G401 (cell line): ENCODE measurements at regions not wholly inside any gene's neighbourhood (a gene's known extent, or its start where the extent isn't known, plus 50 kb on each side); places are given as distances from the start of the nearest gene placed in this dataset.

ENCODE experiments used
- DNase-seq: peaks from one replicate; pipeline ENCODE4 v3.0.0-alpha.2; 2015; ENCODE audit warnings: low spot score
- in situ Hi-C: cut with HindIII; loops from 2 replicates; pipeline ENCODE4 v1.10.0; 2016; ENCODE audit warnings: low sequenced_read_pairs, mixed read lengths

GRCh38 chr9:16314476-16314875 lies 556.0 kb downstream of the BNC2 start:
- in situ Hi-C loops = no loop called here
- DNase-seq = no peak

- DNase-seq = no peak
- in situ Hi-C loops = no loop called here
Measured at GRCh38 chr9:16315720-16316119, 554.8 kb downstream of the BNC2 start.

GRCh38 chr9:16316456-16316855 lies 554.0 kb downstream of the BNC2 start:
- in situ Hi-C loops = no loop called here
- DNase-seq = no peak

DNA sequence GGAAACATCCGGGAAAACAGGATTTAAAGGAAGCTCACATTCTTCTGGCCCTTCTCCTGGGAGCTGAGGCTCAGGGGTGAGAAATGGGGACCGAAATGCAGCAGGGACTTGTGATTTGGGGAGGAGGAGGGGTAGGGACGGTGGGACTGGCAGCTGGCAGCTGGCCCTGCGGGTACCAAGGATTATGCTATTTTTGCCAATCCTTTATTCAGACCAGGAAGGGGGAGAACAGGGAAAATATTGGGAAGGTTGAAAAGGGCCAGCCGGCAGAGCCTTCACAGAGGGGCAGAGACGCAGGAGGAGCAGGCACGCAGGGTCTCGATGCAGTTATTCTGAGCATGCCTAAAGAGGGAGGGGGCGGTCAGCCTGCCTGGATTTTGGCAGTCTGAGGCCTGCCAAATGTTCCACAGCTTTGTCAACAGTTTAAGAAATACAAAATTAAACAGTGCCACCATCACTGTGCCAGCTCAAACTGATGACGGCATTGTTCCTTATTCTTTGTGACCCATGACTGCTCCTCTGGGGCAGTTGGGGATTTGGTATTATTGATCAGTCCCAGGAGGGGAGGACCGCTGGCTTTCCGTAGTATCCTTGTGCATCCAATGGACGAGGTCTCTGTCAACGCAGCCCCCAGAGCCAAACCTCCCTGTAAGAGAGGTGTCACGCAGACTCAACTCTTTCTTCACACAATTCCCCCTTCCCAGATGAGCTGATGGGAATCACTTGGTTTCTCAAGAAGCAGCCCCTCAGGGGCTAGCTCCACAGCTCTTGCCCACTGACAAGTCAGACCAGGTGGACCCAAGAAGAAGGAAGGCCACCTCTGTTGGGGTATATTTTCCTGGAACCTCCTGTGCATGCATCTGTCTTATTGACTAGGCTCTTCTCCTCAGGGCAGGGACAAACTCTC lies 553.3 kb downstream of the BNC2 start:
- in situ Hi-C loops = no loop called here
- DNase-seq = no peak

DNA sequence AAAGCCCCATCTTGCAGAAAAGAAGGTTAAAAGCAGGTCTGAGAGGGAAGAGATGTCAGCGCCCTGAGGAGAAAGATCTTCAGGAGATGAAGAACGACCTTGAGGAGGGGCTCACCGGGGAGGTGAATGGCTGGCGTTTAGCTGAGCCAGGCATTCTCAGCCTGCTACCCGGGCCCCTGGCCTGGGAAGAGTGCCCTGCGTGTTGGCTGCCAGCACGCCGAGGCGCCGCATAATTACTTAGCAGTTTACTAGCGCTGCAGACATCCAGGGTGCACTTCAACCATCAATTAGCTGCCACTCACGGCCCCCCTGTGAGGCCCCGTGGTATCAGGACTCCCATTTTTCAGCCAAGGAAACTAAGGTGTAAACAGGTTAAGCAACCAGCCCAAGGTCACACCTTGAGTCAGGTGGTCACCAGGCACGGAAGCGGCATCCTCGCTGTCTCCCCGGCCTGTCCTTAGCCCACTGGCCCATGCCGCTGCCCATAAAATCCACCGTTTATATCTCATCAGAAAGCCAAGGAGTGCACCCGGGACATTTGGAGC lies 551.9 kb downstream of the BNC2 start:
- no peak for DNase-seq
- in situ Hi-C loops = no loop called here

- DNase-seq = no peak
- in situ Hi-C loops = no loop called here
Measured at GRCh38 chr9:16319646-16320045, 550.8 kb downstream of the BNC2 start.

GRCh38 chr9:16320338-16320902 lies 550.0 kb downstream of the BNC2 start:
- no peak for DNase-seq
- in situ Hi-C loops = no loop called here

DNA sequence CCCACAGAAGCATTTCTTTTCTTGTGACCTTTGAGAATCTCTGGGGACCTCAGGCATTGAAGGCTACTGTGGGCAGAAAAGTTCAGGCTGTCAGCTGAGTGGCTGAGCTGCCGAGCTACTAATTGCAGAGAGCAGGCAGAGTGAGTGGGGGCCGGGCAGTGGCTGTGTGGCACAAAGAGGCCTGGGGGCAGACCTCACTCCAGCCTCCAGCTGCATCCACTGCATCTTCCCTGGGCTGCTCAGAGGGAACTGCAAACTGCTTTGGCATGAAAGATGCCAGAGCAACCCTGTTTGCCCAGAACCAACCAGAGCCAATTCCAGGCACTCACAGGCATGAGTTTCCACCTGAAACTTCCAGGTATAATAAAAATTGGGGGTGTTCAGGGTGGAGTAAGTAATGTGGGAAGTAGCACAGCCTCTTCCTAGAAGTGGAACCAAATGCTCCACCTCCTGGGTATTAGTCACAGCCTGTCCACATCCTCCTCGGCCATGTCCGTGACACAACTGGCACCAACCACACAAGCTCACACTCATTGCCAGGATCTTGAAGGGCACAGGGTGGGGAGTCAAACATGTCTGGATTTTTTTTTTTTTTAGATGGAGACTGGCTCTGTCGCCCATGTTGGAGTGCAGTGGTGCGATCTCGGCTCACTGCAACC lies 548.9 kb downstream of the BNC2 start:
- no peak for DNase-seq
- in situ Hi-C loops = no loop called here

DNA sequence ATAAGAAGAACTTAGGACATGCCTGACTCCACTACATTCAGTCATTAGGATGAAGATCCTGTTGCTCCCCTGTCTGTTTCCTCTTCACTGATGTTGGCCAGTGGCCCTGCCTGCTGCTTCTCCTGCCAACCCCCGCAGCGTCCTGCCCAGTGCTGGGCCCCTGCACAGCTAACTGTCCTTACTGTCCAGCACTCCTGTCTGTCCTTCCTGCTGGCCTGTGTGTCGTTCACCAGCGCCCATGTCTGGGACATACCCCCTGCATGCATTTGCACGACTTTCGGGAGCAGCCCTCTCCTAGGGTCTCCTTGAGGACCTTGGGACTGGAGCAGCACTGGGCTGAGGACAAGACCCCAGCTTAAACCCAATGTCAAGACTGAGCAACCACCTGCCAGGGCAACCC lies 547.6 kb downstream of the BNC2 start:
- DNase-seq = no peak

DNA sequence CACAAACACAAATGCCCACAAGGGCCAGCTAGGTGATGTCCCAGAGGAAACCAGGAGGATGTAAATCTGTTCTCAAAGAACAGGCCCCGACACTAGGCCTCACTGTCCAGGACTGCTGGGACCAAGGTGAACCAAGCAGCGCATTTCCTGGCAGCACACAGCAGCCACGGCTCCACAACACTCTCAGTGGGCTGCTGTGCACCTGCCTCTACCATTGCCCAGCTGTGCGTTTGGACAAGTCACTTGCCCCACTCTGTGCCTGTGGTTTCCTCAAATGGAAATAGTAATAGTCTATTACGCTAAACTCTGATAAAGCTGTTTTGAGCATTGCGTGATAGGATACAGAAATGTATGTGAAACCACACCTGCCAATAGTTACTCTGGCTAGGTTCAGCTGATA lies 544.5 kb downstream of the BNC2 start:
- in situ Hi-C loops = no loop called here
- DNase-seq = no peak

More for the DNA sequence above, 547.6 kb downstream of the BNC2 start:
- in situ Hi-C loops = no loop called here

DNA sequence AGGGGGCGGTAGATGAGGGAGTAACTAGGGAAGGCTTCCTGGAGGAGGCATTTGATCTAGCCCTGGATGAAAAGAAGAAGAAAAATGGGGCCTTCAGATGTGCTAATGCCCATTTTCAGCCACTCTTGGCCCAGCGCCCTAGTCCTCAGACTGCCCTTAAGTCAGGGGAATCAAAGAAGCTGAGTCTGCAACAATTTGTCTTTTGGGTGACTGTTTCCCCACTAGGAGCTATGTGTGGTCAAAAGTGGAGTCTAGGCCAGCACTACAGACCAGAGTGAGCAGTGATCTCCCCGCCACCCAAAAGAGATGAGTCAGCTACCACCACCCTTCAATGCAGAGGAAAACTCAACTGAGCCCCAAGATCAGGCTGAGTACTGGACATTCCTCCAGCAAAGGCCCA lies 542.1 kb downstream of the BNC2 start:
- DNase-seq = no peak
- in situ Hi-C loops = no loop called here

DNA sequence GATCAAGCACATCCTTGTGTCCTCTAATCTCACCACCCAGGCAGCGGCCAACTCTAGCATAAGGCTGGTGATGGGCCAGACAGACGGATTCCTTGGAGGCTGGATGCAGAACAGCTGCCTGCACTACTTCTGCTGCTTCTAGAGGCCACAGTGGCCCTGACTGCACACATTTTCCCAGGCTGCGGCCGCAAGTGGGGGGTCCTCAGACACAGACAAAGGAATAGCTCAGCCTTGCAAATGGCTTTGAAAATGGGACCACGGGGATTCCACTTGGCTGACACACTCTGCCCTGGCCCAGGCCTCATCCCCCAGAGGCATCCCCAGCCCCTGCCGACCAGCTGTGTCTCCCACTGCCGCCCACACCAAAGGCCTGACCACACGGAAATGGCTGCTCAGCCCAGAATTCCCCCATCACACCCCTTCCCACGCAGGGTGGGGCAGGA lies 540.8 kb downstream of the BNC2 start:
- DNase-seq = no peak
- in situ Hi-C loops = no loop called here

DNA sequence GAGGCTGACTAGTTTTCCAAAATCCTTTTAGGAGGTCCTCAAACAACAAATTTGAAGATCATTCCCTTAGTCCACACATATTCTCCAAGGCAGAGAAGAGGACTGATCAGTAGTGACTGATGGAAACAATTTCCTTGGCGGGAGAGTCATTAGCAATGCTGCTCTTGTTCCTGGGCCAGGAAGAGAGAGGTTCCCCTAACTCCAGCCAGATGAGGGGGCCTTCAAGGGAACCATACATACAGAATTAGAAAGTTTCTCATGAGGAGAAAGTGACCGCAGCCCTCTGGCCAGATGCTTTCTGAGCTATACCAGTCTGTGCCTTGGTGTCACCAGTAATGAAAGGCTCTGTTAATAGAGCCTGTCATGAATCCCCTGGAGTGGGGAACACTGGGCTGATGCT lies 539.4 kb downstream of the BNC2 start:
- no peak for DNase-seq
- in situ Hi-C loops = no loop called here

DNA sequence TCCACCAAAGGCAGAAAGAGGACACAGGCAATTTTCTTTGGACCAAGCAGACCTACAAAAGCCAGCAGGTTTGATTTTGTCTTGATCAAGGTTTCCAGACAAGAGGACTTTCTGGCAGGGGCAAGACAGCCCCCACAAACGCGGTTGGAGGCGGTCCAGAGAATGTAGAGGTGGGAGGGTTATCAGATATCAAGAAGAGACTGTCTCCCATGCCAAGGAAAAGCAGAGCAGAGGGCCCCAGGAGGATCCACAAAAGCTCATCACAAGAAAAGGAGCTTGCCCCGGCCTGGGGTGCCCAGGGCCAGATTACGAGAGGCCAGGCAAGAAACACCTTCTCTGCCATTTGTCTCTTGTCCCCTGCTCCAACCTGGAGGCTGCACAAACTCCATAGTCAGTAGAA lies 538.9 kb downstream of the BNC2 start:
- DNase-seq = no peak
- in situ Hi-C loops = no loop called here

GRCh38 chr9:16333691-16334090 lies 536.8 kb downstream of the BNC2 start:
- peak; percentile 9 for DNase-seq
- in situ Hi-C loops = no loop called here

DNA sequence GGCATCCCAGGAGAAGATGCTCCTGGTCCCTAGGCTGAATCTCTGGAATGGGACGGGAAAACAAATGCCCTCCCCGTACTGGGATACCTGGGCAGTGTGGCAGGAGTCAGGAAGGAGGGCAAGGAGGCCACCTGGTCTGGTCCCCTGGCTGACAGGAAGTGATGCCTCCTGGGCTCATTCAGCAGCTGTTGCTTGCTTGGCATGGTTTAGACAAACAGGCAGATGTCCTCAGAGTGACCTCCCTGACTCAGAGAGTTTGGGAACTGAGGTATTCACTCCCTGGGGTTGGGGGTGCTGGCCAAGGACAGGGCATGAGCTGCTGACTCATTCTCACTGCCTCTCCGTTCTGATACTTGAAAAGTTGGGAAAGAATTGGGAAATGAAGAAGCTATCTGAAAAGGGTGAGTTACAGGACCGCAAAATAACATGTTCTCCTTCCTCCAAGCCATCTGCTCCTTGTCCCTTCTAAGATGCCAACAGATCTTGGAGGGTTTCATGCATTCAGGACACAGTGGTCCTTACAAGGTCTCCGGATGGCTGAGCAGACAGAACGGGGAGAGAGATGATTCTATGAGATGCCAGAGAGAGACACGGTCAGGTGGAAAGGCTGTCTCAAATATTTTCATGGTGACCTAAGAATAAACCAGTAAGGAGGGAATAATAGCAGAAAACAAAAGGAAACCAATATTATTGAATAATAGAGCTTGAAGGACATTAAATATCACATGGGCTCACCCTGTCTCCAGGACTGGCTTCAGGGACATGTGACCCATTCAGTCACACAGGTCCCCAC lies 534.5 kb downstream of the BNC2 start:
- no peak for DNase-seq
- in situ Hi-C loops = no loop called here

GRCh38 chr9:16336833-16337232 lies 533.6 kb downstream of the BNC2 start:
- DNase-seq = no peak
- in situ Hi-C loops = no loop called here

- in situ Hi-C loops = no loop called here
- no peak for DNase-seq
Measured at GRCh38 chr9:16337322-16338029, 533.0 kb downstream of the BNC2 start.

DNA sequence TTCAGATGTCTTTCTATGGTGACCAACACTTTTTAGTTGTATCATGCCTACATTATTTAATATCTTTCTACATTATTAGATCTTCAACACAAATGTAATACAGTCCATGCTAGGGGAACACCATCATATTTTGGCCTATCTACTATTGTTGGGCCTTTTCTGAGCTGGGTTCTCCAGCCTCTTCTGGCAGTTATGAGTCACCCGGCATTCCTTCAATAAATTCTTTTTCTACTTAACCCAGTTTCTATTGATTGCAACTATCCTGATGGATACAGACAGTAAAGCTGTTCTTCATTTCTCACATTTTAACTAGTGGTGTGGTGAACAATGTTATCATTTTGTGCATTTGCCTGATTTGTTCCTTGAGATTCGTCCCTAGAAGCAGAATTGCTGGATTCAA lies 529.3 kb downstream of the BNC2 start:
- in situ Hi-C loops = no loop called here
- DNase-seq = no peak
